GM12865 (cell line): ENCODE measurements at regions not wholly inside any gene's neighbourhood (a gene's known extent, or its start where the extent isn't known, plus 50 kb on each side); places are given as distances from the start of the nearest gene placed in this dataset.
A peak's percentile ranks its signal among the peaks of the same experiment; 100 is the strongest.

Experiments
- DNase-seq: peaks from one replicate; pipeline ENCODE4 v3.0.0; 2010; ENCODE audit warnings: low read depth
- H3K4me3 ChIP-seq: 2 replicates; pipeline ENCODE4 v1.5.1; 2011; ENCODE audit warnings: mild to moderate bottlenecking, low read depth, low read length, control low read depth
- TF ChIP-seq, protein P1 (sequence below): IDR thresholded peaks from 2 replicates; pipeline ENCODE4 v1.5.1; 2011; ENCODE audit warnings: low read length, control low read depth, low read depth, inconsistent platforms; ENCODE audit not compliant: insufficient read depth; ENCODE audit errors: missing control alignments

DNA sequence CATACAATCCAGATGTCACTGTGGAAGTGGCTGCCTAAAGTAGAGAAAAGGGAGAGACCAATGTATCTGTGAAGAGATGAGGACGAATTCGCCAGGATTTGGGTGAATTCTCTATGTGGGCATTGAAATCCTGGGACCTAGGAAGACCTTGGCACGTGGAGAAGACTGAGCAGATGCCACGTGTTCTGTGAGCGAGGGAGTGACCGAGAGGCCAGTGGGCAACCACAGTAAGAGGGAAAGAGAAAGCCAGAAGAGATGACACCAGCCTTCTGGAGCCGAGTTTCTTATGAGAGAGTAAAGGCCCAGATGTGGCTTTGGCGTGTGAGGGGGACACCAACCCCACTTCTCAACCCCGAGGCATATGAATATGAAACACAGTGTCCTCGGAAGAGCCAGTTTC is 228.1 kb downstream of the BUD13 start:
- no peak overlapping the region for H3K4me3 ChIP-seq
- TF ChIP-seq, protein P1, sequence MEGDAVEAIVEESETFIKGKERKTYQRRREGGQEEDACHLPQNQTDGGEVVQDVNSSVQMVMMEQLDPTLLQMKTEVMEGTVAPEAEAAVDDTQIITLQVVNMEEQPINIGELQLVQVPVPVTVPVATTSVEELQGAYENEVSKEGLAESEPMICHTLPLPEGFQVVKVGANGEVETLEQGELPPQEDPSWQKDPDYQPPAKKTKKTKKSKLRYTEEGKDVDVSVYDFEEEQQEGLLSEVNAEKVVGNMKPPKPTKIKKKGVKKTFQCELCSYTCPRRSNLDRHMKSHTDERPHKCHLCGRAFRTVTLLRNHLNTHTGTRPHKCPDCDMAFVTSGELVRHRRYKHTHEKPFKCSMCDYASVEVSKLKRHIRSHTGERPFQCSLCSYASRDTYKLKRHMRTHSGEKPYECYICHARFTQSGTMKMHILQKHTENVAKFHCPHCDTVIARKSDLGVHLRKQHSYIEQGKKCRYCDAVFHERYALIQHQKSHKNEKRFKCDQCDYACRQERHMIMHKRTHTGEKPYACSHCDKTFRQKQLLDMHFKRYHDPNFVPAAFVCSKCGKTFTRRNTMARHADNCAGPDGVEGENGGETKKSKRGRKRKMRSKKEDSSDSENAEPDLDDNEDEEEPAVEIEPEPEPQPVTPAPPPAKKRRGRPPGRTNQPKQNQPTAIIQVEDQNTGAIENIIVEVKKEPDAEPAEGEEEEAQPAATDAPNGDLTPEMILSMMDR: no peak
- no peak for DNase-seq

DNA sequence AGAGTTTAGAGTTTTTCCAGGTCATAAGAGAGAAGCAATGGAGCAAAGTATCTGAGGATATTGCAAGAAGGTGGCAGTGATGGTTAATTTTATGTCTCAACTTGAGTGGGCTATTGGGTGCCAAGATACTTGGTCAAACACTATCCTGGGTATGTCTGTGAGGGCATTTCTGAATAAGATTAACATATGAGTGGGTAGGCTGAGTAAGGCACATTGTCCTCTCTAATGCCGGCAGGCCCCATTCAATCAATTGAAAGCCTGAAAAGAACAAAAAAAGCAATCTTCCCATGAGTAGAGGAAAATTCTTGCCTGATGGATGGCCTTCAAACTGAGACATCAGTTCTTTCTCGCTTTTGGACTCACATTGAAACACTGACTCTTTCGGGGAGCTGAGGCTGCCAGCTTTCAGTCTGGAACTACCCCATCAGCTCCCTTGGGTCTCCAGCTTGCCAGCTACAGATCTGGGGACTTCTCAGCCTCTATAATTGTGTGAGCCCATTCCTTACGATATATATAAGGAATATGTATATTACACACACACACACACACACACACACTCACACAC is 228.8 kb downstream of the BUD13 start:
- DNase-seq: no peak
- TF ChIP-seq, protein P1: no peak
- H3K4me3 ChIP-seq: no peak overlapping the region

DNA sequence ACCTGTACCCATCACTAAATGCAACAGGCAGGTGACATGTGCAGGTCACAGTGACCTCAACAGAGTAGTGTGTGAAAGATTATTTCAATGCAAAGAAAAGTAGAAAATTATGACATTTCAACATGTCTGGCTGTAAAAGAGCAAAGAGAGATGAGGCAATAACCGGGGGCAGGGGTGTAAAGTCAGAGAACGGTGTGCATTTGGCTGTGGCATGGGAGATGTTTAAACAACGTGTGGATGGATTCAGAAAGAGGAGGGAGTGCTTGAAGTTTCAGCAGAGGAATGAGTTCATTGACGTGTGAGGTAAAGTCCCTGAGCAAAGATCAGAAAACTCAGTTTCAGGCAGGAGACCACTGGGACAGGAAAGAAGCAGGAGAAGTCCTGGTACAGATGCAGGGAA is 229.7 kb downstream of the BUD13 start:
- no peak for DNase-seq
- H3K4me3 ChIP-seq: no peak overlapping the region
- TF ChIP-seq, protein P1: no peak

DNA sequence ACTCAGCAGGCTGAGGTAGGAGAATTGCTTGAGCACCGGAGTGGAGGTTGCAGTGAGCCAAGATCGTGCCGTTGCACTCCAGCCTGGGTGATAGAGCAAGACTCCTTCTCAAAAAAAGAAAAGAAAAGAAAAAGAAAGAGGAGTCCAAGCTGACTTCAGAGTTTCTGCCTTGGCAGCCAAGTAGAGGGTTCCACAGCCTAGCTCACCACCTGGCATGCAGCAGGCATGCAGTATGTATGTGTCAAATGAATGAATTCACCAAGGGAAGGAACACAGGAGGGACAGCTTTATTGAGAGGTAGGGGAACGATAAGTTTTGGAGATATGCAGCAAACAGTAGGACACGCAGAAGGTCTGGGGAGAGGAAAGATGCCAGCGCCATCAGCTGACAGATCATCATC is 230.4 kb downstream of the BUD13 start:
- no peak overlapping the region for H3K4me3 ChIP-seq
- TF ChIP-seq, protein P1: no peak
- no peak for DNase-seq

DNA sequence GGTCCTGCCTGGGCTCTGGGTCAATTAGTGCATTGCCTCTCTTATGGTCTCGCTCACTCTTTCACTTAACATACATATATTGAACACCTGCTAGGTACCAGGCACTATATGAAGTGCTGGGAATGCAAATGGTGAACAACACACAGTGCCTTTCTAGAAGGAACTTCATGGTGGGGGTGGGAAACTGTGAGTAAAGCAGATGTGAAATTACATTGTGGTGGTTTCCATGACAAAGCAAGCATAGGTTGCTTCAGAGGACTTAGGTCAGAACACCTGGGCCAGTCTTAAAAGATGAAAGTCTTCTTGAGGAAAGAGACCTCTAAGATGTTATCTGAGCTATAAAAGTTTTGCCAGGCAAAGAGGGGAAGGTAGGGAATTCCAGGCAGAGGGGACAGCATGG is 231.3 kb downstream of the BUD13 start:
- TF ChIP-seq, protein P1: no peak
- no peak overlapping the region for H3K4me3 ChIP-seq
- peak; percentile 35 for DNase-seq

DNA sequence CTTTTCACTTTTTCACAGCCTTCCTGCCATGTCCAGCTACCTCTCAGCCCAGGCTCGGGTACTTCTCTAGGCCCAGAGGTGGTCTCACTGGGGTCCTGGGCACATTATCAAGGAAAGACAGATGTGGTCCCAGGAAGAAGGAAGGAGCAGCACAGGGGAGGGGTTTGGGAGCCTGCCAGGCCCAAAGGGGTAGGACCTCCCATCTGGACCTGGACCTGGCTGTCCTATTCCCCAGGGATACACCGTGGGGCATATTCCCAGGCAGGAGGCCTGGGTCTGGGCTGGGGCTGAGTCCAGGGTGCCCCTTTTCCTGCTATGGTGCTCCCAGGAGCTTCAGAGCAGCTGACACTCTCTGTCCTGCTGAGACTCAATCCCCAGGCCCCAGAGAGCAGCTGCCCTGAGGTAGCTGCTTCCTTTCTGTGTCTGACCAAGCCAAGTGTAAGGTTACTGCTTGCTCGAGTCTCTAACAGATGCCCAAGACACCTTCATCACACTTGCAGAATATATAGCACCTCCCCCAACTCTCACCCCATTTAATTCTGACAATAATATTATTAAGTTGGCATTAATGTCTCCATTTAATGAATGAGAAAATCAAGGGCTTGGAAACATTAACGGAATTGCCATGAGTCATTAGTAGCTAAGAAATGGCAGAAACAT is 232.0 kb downstream of the BUD13 start:
- H3K4me3 ChIP-seq: no peak overlapping the region
- TF ChIP-seq, protein P1: no peak
- DNase-seq: no peak
